Daoy (cell line): ENCODE measurements at regions not wholly inside any gene's neighbourhood (a gene's known extent, or its start where the extent isn't known, plus 50 kb on each side); places are given as distances from the start of the nearest gene placed in this dataset.
A peak's percentile ranks its signal among the peaks of the same experiment; 100 is the strongest.
"Not testable (repeated sequence)": the region's sequence is repeated elsewhere in the genome, so short reads cannot be mapped to it uniquely, and the experiment has no call there.

Experiments used
- DNase-seq: peaks from one replicate; pipeline ENCODE4 v3.0.0-alpha.2; 2015; ENCODE audit warnings: low read depth

DNA sequence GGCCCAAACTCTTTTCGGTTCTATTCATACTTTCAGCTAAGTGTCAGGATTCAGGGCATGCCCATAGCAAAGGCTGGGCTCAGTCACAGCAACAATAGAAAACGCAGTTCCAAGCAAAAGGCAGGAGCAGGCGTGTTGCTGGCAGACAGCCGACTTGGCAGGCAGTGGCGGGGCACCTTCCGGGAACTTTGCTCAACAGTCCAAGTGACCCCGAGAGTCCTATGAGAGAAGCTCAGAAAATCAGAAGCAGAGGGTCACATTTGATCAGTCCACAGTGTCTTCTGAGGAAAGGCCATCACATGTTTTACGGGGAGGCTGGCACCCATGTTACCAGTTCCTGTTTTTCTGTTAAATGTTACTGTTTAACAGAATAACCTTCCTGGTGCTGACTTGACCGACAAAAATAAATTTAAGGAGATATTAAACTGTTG lies 115.0 kb downstream of the DACT1 start:
- DNase-seq: peak; percentile 51

DNA sequence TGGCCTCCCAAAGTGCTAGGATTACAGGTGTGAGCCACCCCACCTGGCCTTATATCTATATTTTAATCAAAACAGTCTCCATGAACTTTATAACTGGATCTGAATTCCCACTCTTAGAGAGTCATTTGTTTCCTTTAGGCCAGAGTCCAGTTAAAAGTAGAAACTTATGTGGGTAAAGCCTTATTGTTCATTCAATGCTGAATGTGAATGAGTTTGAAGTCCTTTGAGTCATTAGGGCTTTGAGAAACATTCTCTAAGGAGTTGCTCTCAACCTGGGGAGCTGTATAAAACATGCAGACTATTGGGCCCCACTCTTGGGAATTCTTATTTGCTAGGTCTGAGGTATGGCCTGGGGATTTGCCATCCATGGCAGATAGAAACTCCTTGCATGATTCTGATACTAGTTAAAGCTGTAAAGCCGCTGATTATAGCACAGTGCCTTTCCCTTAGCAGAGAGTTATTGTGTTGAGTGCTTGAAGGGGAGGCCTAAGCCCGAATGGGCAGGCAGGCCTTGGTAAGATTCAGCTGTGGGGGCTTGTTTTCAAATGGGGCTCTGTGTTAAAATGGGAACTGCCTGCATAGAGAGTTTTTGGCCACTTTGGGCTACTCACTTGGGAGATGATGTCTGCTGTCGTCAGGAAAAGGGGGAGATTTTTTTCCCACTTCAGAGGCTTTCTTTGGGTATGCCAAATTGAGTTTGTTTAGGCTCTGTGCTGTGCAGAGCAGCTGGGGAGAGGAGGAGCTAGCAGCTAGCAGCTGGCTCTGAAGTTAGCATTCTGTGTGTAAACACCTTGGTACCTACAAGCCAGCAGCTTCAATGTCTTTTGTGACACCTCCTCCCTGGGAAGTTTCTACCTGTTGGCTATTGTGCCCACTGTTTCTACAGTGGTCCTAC lies 117.5 kb downstream of the DACT1 start:
- no peak for DNase-seq

DNA sequence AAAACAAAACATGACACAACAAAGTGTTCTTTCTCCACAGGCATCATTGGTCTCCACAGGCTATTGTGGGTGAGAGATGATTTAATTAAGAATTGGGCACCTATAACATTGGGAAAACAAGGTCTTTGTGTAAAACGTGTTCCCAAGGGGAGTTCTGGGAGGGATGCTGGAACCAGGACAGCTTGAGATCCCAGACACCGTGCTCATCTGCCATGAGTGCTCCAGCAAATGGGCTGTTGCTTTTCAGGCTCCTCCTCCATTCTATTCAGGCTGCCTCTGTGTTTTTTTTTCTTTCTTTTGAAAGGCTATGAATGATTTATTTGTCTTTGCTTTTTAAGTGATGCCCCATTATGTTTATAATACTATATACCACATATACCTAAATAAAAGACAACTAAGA lies 122.4 kb downstream of the DACT1 start:
- no peak for DNase-seq

DNA sequence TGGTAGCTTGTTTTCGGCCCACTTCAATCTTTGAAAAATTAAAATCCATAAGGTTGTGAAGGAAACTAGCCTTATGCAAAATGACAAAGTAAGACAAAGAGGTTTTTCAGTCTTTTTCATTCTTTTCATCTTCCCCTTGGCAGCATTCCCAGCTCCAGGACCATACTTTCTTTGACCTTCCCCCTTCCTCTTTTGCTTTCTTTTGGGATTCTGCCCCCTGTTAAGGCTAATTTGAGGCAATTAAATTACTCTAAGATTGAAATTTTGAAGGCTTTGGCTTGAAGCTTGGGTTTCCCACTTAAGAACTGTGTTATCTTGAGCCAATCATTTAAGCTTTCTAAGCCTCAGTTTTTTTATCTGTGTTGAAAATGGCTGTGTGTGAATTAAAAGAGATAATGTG lies 124.9 kb downstream of the DACT1 start:
- no peak for DNase-seq

DNA sequence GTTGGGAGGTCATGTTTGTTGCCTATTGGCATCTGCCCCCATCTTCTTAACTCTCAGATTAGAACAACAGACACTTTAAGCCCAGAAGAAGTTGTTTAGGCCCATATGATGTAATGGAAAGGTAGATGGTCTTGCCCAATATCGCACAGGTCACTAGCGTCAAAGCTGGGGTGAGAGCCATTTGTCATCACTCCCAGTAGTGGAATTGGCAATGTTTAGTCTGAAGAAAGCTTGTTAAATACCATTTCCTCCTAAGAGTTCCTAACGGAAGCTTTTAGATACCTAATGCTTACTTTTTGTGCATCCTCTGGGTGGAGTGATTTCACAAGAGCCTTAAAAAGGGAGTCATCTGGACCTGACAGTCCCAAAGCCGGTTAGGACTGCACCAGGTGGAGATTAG lies 125.4 kb downstream of the DACT1 start:
- no peak for DNase-seq

DNA sequence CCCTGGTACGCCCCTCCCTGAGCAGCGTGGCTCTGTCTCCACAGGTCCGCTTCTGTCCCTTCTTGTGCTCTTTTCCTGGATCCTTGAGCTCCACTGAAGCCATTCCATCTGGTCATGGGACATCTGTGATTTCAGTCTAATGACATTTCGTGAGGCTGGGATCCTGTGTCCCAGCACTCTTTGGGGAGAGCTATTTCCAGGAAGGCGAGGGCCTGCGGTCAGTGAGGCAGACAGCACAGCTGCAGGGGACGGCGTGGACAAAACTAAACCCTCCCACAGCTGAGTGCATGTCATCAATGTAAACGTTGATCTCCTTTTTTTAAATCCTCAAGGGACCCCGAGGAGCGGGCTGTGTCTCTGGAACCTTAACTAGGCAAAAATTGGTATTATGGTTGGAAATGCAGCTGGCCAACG lies 127.7 kb downstream of the DACT1 start:
- no peak for DNase-seq

DNA sequence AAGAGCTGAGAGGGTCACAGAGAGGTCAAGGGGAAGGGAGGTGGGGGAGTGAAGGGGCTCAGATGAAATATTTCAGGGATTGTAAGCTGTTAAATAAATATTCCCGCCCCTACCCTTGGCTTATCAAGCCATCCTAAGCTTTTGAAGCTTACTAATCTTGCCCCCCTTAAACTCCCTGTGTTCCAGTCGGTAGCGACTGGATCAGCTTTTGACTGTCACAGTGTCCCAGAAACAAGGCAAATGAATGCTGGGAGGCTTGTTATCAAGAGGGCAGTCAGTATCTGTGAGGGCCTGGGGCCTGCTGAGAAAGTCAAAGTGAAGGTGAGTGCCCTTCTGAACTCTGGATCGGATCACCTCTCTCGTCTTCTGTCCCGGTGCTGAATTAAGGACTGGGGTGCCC lies 128.1 kb downstream of the DACT1 start:
- no peak for DNase-seq

DNA sequence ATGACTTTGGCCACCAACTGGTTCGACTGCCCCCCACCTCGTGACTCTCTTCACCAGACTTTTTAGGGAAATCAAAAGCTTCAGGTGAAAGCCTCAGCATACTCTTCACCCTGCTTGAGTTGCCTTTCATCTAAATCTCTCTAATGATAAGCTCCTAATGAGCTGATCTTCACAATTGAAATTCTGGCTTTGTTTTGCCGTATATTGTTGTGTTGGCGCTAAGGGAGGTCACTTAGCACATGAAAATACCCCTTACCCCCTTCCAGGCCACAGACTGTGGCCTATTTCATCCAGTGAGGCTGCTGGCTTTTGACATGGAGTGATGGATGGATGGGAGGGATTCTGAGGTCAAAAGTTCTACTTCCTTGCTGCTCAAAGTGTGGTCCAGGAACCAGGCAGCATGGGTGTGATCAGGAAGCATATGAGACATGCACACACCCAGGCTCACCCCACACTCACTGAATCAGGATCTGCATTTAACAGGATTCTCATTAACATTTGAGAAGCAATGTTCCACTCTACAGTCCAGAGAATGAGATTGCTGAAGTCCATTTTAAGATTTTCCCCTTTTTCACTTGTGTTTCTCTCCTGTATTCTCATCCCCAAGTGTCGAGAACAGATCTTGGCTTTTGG lies 131.4 kb downstream of the DACT1 start:
- no peak for DNase-seq

DNA sequence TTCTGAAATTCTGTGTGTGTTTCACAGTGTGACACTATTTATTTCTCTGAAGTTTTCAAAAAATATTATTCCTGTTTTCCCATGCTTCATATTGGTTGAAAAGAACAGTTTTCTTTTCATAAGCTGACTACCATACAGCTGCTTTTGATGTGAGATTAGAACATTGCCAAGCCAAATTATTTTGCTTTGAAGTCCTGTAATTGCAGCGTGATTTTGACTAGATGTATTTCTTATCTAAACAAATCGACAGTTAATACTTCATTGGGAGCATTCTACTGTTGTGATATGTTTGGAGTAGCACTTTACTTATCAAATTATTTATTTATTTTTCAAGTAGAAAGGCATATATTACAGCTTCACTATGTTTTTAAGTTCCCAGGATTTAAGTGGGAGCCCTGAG lies 132.0 kb downstream of the DACT1 start:
- DNase-seq: no peak

DNA sequence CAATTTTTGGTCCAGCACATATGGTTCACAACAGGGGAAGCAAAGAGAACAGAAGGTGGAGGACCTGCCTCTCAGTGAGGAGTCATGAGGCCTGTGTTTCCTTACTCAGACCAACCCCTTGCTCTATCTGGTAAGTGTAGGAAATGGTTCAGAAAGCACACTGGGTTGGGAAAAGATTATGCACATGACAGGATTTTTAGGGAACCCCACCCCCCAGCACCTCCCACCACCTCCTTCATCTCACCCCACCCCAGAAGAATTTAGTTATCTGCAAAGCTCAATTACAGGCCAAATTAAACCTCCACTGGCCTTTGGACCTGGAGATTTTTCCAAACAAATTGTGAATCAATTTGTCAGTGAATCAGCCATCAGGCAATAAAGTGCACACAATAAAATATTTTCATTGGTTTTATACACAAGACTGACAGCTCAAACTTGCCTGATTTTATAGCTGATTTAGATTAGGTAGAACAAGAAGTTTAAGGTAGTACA lies 132.8 kb downstream of the DACT1 start:
- no peak for DNase-seq

DNA sequence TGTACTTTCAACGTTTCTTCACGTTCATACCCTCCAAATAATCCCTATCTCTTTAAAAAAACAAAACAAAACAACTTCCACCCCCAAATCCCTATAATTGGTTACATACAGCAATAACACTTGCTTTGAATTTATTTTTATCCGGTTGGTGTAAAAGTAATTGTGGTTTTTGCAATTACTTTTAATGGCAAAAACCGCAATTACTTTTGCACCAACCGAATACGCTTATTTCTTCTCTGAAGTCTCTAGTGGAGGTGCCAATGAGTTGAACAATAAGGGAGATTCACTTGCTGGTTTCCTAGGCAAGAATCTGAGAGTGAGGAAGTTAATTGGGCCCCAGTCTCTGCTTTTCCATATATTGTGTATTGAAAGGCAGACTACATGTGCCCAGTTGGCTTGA lies 133.3 kb downstream of the DACT1 start:
- DNase-seq: no peak

DNA sequence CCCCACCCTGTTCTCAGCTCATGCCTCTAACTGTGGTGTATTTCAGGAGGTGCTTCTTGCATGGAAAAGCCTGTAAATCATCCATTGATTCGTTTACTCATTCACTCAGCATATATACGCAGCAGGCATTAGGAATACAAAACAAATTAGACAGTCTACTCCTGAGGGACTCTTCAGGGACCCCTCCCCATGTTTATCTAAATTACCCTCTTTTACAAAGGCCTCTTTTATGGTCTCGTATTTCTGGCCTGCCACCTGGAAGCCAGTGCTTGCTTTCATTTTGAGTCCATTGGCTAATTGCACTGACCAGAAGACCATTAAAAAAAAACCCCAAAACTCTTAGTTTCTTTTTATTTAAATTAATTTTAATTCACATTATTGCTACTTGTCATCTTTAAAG lies 134.4 kb downstream of the DACT1 start:
- DNase-seq: no peak

DNA sequence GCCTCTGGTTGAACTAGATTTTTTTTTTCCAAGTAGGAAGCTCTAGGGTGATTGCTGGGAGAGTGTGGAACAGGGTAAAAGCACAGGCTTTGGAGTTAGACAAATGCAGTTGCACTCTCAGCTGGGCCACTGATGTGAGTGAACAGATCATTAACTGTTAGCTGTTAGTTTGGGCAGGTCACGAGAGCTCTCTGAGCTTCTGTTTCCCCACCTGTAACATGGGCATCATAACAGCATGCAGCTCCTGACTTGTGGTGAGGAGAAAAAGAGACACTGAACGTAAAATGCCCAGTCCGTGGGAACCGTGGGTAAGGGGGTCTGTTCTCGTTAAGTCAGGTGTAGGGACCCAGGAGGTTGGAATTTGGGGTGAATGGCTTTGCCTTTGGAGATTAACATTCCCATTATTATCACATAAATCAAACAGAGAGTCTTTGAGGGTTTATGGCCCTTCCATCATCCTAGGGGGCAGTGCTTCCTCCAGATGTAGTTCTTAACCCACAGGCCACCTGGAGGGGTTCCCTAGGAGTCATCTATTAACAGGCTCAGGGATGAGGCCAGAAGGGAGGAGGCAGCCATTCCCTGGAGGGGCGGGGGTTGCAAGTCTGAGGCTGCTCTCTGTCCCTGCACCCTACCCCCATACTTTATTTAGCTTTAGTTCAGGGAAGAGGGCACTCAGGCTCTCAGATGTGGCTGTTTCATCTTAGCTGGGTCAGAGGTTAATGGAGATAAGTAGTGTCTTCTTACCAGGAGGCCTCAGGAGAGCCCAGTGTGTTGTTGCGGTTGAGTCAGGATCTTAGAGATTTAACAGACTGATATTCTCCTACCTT lies 135.2 kb downstream of the DACT1 start:
- DNase-seq: peak; percentile 65

DNA sequence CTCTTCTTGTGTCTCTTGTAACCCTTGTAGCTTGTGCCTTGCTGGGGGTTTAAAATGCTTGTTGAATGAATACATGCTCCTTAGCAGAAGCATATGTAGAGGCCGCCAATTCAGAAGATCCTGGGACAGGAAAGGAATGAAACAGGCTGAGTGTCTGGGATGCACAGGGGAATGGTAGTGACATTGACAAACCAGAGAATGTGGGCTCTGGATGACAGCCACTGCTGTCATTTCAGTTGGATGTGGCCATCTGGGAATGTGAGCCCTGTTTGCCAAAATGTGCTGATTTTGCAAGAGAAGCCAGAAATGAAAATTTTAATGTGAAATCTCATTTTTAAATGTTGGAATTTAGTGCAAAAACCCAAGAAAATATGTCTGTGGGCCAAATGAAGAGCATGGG lies 136.8 kb downstream of the DACT1 start:
- DNase-seq: no peak

DNA sequence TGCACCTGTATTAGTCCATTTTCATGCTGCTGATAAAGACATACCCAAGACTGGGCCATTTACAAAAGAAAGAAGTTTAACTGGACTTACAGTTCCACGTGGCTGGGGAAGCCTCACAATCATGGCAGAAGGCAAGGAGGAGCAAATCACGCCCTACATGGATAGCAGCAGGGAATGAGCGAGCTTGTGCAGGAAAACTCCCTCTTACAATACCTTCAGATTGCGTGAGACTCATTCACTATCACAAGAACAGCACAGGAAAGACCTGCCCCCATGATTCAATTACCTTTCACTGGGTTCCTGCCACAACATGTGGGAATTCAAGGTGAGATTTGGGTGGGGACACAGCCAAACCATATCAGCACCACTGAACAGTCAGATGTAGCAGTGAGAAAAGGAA lies 137.4 kb downstream of the DACT1 start:
- DNase-seq: not testable (repeated sequence)

DNA sequence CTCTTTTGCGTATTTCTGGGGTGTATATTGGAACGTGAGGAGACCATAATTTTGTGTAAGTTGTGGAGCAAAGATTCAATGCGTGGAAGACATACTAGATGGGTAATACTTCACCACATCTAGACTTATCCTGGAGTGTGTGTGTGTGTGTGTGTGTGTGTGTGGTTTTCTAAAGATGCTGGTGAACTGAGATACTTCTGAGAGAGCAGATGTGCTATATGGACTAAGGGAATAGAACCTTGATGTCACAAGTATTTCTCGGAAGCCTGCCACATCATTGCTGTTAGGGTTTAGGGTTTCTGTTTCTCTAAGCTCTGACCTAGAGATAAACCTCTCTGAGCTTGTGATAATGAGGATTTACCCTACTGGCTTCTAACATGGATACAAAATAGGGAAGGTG lies 138.8 kb downstream of the DACT1 start:
- no peak for DNase-seq

DNA sequence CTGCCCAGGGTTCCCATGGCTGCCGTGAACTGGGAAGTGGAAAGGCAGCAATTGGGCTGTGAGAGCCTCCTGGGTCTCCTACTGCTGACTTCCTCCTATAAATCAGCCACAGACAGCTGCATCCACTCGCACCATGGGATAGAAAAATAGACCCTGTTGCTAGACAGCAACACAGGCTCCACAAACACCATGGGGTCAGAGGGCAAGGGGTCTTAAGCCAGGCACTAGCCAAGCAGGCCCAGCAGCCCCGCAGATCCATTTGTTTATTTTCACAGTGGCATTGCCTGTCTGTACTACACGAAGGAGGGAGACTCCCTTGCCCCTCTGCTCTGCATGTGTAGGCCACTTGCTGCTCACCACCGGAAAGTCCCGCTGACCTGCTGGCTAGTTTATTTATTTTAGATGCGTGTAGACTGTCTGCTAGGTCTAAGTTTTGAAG lies 139.8 kb downstream of the DACT1 start:
- peak; percentile 27 for DNase-seq

DNA sequence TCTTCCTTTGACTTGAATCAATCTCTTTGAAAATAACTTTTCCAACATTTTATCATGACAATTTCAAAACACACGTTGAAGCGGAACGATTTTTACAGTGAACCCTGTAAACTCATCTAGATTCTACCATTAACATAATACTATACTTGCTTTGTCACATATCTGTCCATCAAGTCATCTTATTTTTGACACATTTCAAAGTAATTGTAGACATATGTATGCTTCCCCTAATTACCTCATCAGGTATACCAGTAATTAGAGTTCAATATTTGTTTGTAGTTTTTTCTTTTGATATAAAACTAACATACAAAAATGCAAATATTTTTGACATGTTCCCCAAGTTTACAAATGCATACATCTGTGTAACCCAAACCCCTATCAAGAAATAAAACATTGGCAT lies 140.4 kb downstream of the DACT1 start:
- no peak for DNase-seq

DNA sequence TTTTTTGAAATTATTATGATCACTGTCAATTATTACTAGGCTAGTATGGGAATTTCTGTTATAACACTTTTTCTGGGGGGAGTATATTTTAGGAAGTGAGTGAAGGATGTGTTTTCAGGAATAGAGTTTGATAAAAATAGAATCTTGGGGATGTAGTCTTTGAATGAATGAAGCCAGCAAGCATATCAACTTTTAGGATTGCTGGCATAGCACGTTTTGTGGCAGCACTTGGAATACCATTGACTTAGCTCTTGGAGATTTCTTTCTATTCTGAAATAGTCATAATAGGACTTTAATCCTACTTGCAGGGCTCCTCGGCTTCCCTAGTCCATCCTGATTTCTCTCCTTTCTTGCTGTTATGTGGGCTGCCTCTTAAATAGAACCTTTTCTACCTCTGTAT lies 141.6 kb downstream of the DACT1 start:
- DNase-seq: no peak

DNA sequence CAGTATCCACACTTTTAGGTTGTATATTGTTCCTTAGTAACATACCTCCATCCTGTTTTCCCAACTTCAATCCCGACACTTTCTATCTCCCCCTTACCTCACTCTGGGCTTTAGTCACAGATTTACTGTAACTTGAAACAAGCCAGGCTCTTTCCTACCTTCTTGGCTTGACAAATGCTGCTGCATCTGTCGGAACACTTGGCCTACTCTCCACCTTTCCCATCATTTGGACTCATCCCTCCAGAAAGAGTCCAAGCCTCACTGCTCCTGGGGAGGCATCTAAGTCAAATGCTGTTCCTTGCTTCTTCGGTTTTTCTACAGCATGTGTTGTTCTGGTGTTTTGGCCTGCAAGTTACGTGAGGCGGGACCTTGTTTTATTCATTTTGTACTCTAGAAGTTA lies 142.4 kb downstream of the DACT1 start:
- no peak for DNase-seq

DNA sequence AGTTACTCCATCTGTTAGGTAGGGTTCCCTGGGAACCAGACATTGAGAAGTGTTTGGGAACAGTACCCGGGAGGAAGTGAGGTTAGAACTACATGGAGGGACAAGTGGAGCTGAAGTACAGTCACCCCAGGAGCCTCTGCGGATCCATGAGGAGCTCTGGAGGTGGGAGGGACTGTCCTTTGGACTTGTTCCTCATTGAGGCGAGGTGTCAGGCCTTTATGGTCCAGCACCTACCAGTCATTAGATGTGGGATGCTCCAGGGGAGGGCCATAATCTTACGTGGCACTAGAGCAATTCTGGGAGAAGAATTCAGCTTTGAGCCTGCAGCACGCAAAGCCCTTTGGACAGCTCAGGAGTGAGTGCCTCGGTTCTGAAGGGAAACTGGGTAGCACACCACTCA lies 142.8 kb downstream of the DACT1 start:
- DNase-seq: no peak

DNA sequence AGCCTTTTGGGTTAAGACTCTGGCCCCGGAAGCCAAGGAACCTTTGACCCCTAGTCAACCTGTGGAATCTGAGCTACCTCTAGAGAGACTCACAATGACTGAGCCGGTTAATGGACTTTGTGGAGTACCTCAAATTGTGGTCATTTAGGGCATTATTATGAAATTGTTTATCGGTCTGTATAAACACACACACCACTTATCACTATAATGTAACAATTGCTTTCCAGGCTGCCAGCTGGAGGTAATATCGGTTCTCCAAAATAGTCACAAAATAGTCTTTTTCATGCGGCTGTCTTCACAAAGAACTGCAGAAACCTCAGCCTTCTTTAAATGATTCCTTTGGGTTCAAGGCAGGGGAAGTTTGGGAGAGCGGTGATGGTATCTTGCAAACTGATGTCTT lies 144.2 kb downstream of the DACT1 start:
- DNase-seq: no peak
